ENCODE measurements at regions not wholly inside any gene's neighbourhood (a gene's known extent, or its start where the extent isn't known, plus 50 kb on each side); places are given as distances from the start of the nearest gene placed in this dataset.

DNA sequence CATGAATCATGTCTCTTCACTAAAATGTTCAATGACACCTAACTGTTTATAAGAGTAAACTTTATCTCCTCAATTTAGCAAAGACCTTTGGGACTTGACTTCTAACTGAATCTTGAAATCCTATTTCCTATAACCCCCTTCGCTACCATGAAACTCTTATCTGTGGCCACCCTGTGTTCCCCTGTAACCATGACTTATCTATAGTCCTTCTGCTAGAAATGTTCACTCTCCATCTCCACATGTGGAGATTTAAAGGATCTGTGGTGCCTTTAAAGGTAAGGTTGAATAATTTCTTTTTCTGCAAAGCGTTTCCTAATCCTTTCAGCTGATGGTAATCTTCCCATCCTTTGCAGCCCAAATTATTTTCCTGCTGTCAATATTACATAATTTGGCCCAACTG, 436.3 kb upstream of the RUNX1 start:
- 39% methylated on average over 2 of the region's 2 CpGs for WGBS (ENCODE audit: low lambda C conversion rate)
- no peak overlapping the region for H2AFZ ChIP-seq (ENCODE audit: low read depth)
- no peak overlapping the region for H3K27ac ChIP-seq (ENCODE audit: low read depth in 2 of 2, low read length in 1 of 2)
- no peak for TF ChIP-seq ELF1 (IDR thresholded peaks at IDR 0.05)
- no peak overlapping the region for H3K9ac ChIP-seq
- H3K4me2 ChIP-seq, result no peak overlapping the region
- no peaks in the 10 kb centered on the region for H3K27me3 ChIP-seq (ENCODE audit: insufficient read depth)
- no peak for DNase-seq
- POLR2A ChIA-PET, result no interaction called here
- CTCF ChIA-PET, result no interaction called here
- no peaks in the 10 kb centered on the region for H3K4me1 ChIP-seq (ENCODE audit: control insufficient read depth in 1 of 2, insufficient read depth in 2 of 2, low read depth in 1 of 2, low read length in 1 of 2)
- no peaks in the 10 kb centered on the region for H3K79me2 ChIP-seq (ENCODE audit: insufficient read depth)
- H3K9me2 ChIP-seq, result no peaks in the 10 kb centered on the region
- H3K9me3 ChIP-seq, result no peaks in the 10 kb centered on the region
- no peak overlapping the region for H3K4me3 ChIP-seq (ENCODE audit: low read depth in 2 of 2, low read length in 1 of 2)
- no peaks in the 10 kb centered on the region for H3F3A ChIP-seq (replicated peaks; ENCODE audit: insufficient read depth)
- H4K20me1 ChIP-seq (ENCODE audit: insufficient read depth), result no peaks in the 10 kb centered on the region
- H3K36me3 ChIP-seq (replicated peaks in 1 of 2; ENCODE audit: control insufficient read depth in 1 of 2, insufficient read depth in 2 of 2, low read length in 1 of 2), result no peaks in the 10 kb centered on the region

DNA sequence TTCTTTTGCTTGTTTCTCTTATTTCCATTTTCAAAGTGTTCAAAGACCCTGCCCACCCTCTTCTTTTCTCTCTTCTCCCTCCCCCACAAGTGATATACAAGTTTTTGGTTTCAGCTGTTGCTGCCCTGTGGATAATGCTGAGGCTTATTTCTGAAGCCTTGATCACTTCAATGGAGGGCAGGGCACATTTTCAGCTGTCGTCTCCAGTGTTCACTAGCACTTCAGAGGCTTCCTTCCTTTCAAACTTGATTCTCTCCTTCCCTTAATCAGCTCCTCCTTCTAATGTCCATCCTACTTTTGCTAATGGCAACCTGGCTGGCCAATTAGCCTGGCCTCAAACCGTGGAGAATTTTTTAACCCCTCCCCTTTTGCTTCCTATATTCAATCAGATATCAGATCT, 435.7 kb upstream of the RUNX1 start:
- ChIA-PET POLR2A (no interaction called here), CTCF (no interaction called here)
- no peaks in the 10 kb centered on the region for H3K36me3 ChIP-seq (replicated peaks in 1 of 2; ENCODE audit: control insufficient read depth in 1 of 2, insufficient read depth in 2 of 2, low read length in 1 of 2)
- TF ChIP-seq ELF1 (IDR thresholded peaks at IDR 0.05) (no peak), EP300 (IDR thresholded peaks at IDR 0.05; ENCODE audit: borderline replicate concordance in 1 of 2, low read depth in 1 of 2, low read length in 1 of 2) (no peak), RAD21 (IDR thresholded peaks at IDR 0.05; ENCODE audit: low read length) (no peak), NFIC (IDR thresholded peaks at IDR 0.05; ENCODE audit: borderline replicate concordance) (no peak), NRF1 (IDR thresholded peaks at IDR 0.05; ENCODE audit: low read depth, low read length) (no peak), MXI1 (IDR thresholded peaks at IDR 0.05; ENCODE audit: low read depth, low read length) (no peak), TCF12 (IDR thresholded peaks at IDR 0.05) (no peak), RXRA (IDR thresholded peaks at IDR 0.05; ENCODE audit: borderline replicate concordance, low read depth) (no peak), TEAD4 (IDR thresholded peaks at IDR 0.05; ENCODE audit: borderline replicate concordance, insufficient read depth) (no peak)
- TF ChIP-seq, protein P1, sequence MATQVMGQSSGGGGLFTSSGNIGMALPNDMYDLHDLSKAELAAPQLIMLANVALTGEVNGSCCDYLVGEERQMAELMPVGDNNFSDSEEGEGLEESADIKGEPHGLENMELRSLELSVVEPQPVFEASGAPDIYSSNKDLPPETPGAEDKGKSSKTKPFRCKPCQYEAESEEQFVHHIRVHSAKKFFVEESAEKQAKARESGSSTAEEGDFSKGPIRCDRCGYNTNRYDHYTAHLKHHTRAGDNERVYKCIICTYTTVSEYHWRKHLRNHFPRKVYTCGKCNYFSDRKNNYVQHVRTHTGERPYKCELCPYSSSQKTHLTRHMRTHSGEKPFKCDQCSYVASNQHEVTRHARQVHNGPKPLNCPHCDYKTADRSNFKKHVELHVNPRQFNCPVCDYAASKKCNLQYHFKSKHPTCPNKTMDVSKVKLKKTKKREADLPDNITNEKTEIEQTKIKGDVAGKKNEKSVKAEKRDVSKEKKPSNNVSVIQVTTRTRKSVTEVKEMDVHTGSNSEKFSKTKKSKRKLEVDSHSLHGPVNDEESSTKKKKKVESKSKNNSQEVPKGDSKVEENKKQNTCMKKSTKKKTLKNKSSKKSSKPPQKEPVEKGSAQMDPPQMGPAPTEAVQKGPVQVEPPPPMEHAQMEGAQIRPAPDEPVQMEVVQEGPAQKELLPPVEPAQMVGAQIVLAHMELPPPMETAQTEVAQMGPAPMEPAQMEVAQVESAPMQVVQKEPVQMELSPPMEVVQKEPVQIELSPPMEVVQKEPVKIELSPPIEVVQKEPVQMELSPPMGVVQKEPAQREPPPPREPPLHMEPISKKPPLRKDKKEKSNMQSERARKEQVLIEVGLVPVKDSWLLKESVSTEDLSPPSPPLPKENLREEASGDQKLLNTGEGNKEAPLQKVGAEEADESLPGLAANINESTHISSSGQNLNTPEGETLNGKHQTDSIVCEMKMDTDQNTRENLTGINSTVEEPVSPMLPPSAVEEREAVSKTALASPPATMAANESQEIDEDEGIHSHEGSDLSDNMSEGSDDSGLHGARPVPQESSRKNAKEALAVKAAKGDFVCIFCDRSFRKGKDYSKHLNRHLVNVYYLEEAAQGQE (IDR thresholded peaks at IDR 0.05; ENCODE audit: low read depth, low read length), result no peak
- TF ChIP-seq, protein P2, sequence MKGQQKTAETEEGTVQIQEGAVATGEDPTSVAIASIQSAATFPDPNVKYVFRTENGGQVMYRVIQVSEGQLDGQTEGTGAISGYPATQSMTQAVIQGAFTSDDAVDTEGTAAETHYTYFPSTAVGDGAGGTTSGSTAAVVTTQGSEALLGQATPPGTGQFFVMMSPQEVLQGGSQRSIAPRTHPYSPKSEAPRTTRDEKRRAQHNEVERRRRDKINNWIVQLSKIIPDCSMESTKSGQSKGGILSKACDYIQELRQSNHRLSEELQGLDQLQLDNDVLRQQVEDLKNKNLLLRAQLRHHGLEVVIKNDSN (IDR thresholded peaks at IDR 0.05; ENCODE audit: borderline replicate concordance, low read depth), result no peak
- H3K9ac ChIP-seq, result no peak overlapping the region
- WGBS (ENCODE audit: low lambda C conversion rate), result 14% methylated on average over 2 of the region's 2 CpGs
- H3K4me2 ChIP-seq, result no peak overlapping the region
- no peaks in the 10 kb centered on the region for H3K79me2 ChIP-seq (ENCODE audit: insufficient read depth)
- no peaks in the 10 kb centered on the region for H3K9me2 ChIP-seq
- no peak overlapping the region for H3K27ac ChIP-seq (ENCODE audit: low read depth in 2 of 2, low read length in 1 of 2)
- no peak for DNase-seq
- H3K4me3 ChIP-seq (ENCODE audit: low read depth in 2 of 2, low read length in 1 of 2), result no peak overlapping the region
- no peak overlapping the region for H2AFZ ChIP-seq (ENCODE audit: low read depth)
- H4K20me1 ChIP-seq (ENCODE audit: insufficient read depth), result no peaks in the 10 kb centered on the region
- no peaks in the 10 kb centered on the region for H3K4me1 ChIP-seq (ENCODE audit: control insufficient read depth in 1 of 2, insufficient read depth in 2 of 2, low read depth in 1 of 2, low read length in 1 of 2)
- H3K9me3 ChIP-seq, result no peaks in the 10 kb centered on the region
- H3K27me3 ChIP-seq (ENCODE audit: insufficient read depth), result no peaks in the 10 kb centered on the region
- no peaks in the 10 kb centered on the region for H3F3A ChIP-seq (replicated peaks; ENCODE audit: insufficient read depth)

Measured in SK-N-SH (cell line).